GM23338 (cell line): ENCODE measurements at regions not wholly inside any gene's neighbourhood (a gene's known extent, or its start where the extent isn't known, plus 50 kb on each side); places are given as distances from the start of the nearest gene placed in this dataset.

Experiments used
- ATAC-seq: fragments of 200-7000 bp; cut with Tn5 transposase; 3 replicates; pipeline ENCODE4 v1.9.1; 2020
- DNase-seq: peaks from one replicate; pipeline ENCODE4 v3.0.0-alpha.2; 2015; ENCODE audit warnings: low spot score
- H2AFZ ChIP-seq: fragments of 200-600 bp; sonication (generic); 2 replicates; pipeline ENCODE4 v1.8.0; 2016; ENCODE audit warnings: antibody characterized with exemption, mild to moderate bottlenecking, moderate library complexity
- H3F3A ChIP-seq: fragments of 200-600 bp; sonication (generic); replicated peaks from 2 replicates; pipeline ENCODE4 v1.8.0; 2017; ENCODE audit warnings: antibody characterized with exemption, mixed run types, low read depth
- H3K27ac ChIP-seq: fragments of 200-600 bp; sonication (generic); 2 replicates; pipeline ENCODE4 v1.6.1; 2016; ENCODE audit warnings: low read depth
- H3K27me3 ChIP-seq: fragments of 200-600 bp; sonication (generic); 2 replicates; pipeline ENCODE4 v1.8.0; 2016; ENCODE audit warnings: mild to moderate bottlenecking, mixed run types, moderate library complexity; ENCODE audit not compliant: insufficient read depth
- H3K36me3 ChIP-seq: fragments of 200-600 bp; sonication (generic); 2 replicates; pipeline ENCODE4 v1.8.0; 2016; ENCODE audit warnings: mild to moderate bottlenecking; ENCODE audit not compliant: insufficient read depth
- H3K4me1 ChIP-seq: fragments of 200-600 bp; sonication (generic); 2 replicates; pipeline ENCODE4 v1.8.0; 2016; ENCODE audit warnings: mild to moderate bottlenecking, moderate library complexity; ENCODE audit not compliant: insufficient read depth
- H3K4me2 ChIP-seq: fragments of 200-600 bp; sonication (generic); 2 replicates; pipeline ENCODE4 v1.7.1; 2017; ENCODE audit warnings: mixed run types
- H3K4me3 ChIP-seq: fragments of 200-600 bp; sonication (generic); 2 replicates; pipeline ENCODE4 v1.6.1; 2016; ENCODE audit warnings: mixed run types
- H3K79me2 ChIP-seq: fragments of 200-600 bp; sonication (generic); replicated peaks from 2 replicates; pipeline ENCODE4 v1.8.0; 2017; ENCODE audit warnings: mild to moderate bottlenecking; ENCODE audit not compliant: insufficient read depth
- H3K9me2 ChIP-seq: fragments of 200-600 bp; sonication (generic); 2 replicates; pipeline ENCODE4 v1.8.0; 2017; ENCODE audit not compliant: insufficient read depth
- H4K20me1 ChIP-seq: fragments of 200-600 bp; sonication (generic); replicated peaks from 2 replicates; pipeline ENCODE4 v1.8.0; 2017; ENCODE audit warnings: mild to moderate bottlenecking; ENCODE audit not compliant: insufficient read depth
- H3K27ac Mint-ChIP-seq: 2 replicates; pipeline ENCODE4 v1.8.0; 2020; ENCODE audit warnings: inconsistent platforms, mild to moderate bottlenecking, moderate library complexity, mixed read lengths
- H3K27me3 Mint-ChIP-seq: 3 replicates; pipeline ENCODE4 v1.8.0; 2022; ENCODE audit warnings: low read depth, mild to moderate bottlenecking, moderate library complexity, mixed read lengths, inconsistent platforms; ENCODE audit not compliant: insufficient read depth, poor library complexity
- H3K36me3 Mint-ChIP-seq: 3 replicates; pipeline ENCODE4 v1.8.0; 2021; ENCODE audit warnings: low read depth, mild to moderate bottlenecking, inconsistent platforms, moderate library complexity, mixed read lengths
- H3K4me1 Mint-ChIP-seq: 3 replicates; pipeline ENCODE4 v1.8.0; 2020; ENCODE audit warnings: mild to moderate bottlenecking, inconsistent platforms, mixed read lengths
- H3K4me3 Mint-ChIP-seq: 3 replicates; pipeline ENCODE4 v1.8.0; 2021; ENCODE audit warnings: moderate library complexity, mild to moderate bottlenecking, inconsistent platforms, mixed read lengths
- H3K9me3 Mint-ChIP-seq: 3 replicates; pipeline ENCODE4 v1.8.0; 2020; ENCODE audit warnings: moderate library complexity, mild to moderate bottlenecking, inconsistent platforms, mixed read lengths
- CREB1 ChIP-seq: fragments of 250-450 bp; sonication (Bioruptor Pico); IDR thresholded peaks from 2 replicates; pipeline ENCODE4 v1.5.0; 2020; ENCODE audit warnings: low read depth, mild to moderate bottlenecking, moderate library complexity
- EZH2phosphoT487 ChIP-seq: fragments of 200-600 bp; sonication (generic); IDR thresholded peaks from one replicate; pipeline ENCODE4 v1.8.1; 2018; ENCODE audit warnings: antibody characterized with exemption; ENCODE audit not compliant: unreplicated experiment
- JUNB ChIP-seq: IDR thresholded peaks from one replicate; pipeline ENCODE4 v1.6.1; 2016; ENCODE audit warnings: antibody characterized with exemption; ENCODE audit not compliant: unreplicated experiment
- POLR2AphosphoS5 ChIP-seq: IDR thresholded peaks from 2 replicates; pipeline ENCODE4 v1.6.1; 2016; ENCODE audit warnings: antibody characterized with exemption, low read depth
- ZNF331 ChIP-seq: fragments of 250-450 bp; sonication (Bioruptor Pico); IDR thresholded peaks from 2 replicates; pipeline ENCODE4 v1.5.0; 2020; ENCODE audit warnings: low read depth, mild to moderate bottlenecking, moderate library complexity
- TF ChIP-seq, protein P1 (sequence below), 2 experiments: fragments of 200-600 bp in 1 of 2; sonication (generic) in 1 of 2; conservative IDR thresholded peaks; 2 replicates each; pipeline versions ENCODE4 v1.5.1 to v1.6.1; 2016 to 2017; ENCODE audit warnings: antibody characterized with exemption in 2 of 2, low read depth in 2 of 2, mild to moderate bottlenecking in 2 of 2, moderate library complexity in 1 of 2
- TF ChIP-seq, protein P2 (sequence below): IDR thresholded peaks from one replicate; pipeline ENCODE4 v1.6.1; 2018; ENCODE audit warnings: antibody characterized with exemption; ENCODE audit not compliant: unreplicated experiment

DNA sequence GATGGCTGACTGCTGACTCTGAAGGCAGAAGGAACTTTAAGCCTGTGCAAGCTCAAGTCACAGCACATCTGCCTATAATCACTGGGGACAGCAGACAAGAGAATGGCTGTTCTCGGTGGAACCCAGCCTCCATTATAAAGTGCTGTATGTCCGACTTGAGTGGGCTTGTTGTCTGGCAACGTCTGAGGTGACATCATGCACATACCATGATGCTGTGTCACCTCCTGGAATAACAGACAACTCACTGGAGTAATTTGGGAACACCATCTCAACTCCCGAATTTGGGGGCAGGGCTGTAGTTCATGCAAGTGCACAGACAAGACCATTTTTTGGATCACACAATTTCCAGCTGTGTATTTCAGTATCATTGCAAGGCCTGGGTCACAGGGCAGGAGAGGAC is 59.8 kb upstream of the GPM6B start:
- no peaks in the 10 kb centered on the region for H4K20me1 ChIP-seq
- H3K4me1 ChIP-seq: peaks cover 25% of the 10 kb centered on the region
- Mint-ChIP-seq H3K4me3 (no peak overlapping the region), H3K27ac (no peak overlapping the region), H3K9me3 (no peaks in the 10 kb centered on the region), H3K36me3 (peaks cover 11% of the 10 kb centered on the region; the same call in 1 of the 3 replicates), H3K27me3 (no peaks in the 10 kb centered on the region), H3K4me1 (peaks cover 46% of the 10 kb centered on the region)
- H3K79me2 ChIP-seq: peaks cover 46% of the 10 kb centered on the region
- H3K27me3 ChIP-seq: no peaks in the 10 kb centered on the region
- H2AFZ ChIP-seq: no peak overlapping the region
- ATAC-seq (no peak), DNase-seq (no peak)
- no peak overlapping the region for H3K4me3 ChIP-seq
- H3K4me2 ChIP-seq: no peak overlapping the region
- TF ChIP-seq ZNF331 (CRISPR knock-in tag) (no peak), POLR2AphosphoS5 (no peak), EZH2phosphoT487 (no peak), JUNB (no peak)
- TF ChIP-seq, protein P1, sequence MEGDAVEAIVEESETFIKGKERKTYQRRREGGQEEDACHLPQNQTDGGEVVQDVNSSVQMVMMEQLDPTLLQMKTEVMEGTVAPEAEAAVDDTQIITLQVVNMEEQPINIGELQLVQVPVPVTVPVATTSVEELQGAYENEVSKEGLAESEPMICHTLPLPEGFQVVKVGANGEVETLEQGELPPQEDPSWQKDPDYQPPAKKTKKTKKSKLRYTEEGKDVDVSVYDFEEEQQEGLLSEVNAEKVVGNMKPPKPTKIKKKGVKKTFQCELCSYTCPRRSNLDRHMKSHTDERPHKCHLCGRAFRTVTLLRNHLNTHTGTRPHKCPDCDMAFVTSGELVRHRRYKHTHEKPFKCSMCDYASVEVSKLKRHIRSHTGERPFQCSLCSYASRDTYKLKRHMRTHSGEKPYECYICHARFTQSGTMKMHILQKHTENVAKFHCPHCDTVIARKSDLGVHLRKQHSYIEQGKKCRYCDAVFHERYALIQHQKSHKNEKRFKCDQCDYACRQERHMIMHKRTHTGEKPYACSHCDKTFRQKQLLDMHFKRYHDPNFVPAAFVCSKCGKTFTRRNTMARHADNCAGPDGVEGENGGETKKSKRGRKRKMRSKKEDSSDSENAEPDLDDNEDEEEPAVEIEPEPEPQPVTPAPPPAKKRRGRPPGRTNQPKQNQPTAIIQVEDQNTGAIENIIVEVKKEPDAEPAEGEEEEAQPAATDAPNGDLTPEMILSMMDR (conservative IDR thresholded peaks at IDR 0.05; ENCODE audit: low read depth in 2 of 2): no peak
- TF ChIP-seq, protein P2, sequence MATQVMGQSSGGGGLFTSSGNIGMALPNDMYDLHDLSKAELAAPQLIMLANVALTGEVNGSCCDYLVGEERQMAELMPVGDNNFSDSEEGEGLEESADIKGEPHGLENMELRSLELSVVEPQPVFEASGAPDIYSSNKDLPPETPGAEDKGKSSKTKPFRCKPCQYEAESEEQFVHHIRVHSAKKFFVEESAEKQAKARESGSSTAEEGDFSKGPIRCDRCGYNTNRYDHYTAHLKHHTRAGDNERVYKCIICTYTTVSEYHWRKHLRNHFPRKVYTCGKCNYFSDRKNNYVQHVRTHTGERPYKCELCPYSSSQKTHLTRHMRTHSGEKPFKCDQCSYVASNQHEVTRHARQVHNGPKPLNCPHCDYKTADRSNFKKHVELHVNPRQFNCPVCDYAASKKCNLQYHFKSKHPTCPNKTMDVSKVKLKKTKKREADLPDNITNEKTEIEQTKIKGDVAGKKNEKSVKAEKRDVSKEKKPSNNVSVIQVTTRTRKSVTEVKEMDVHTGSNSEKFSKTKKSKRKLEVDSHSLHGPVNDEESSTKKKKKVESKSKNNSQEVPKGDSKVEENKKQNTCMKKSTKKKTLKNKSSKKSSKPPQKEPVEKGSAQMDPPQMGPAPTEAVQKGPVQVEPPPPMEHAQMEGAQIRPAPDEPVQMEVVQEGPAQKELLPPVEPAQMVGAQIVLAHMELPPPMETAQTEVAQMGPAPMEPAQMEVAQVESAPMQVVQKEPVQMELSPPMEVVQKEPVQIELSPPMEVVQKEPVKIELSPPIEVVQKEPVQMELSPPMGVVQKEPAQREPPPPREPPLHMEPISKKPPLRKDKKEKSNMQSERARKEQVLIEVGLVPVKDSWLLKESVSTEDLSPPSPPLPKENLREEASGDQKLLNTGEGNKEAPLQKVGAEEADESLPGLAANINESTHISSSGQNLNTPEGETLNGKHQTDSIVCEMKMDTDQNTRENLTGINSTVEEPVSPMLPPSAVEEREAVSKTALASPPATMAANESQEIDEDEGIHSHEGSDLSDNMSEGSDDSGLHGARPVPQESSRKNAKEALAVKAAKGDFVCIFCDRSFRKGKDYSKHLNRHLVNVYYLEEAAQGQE: no peak
- H3F3A ChIP-seq: no peaks in the 10 kb centered on the region
- no peaks in the 10 kb centered on the region for H3K36me3 ChIP-seq
- no peaks in the 10 kb centered on the region for H3K9me2 ChIP-seq
- H3K27ac ChIP-seq: no peak overlapping the region

DNA sequence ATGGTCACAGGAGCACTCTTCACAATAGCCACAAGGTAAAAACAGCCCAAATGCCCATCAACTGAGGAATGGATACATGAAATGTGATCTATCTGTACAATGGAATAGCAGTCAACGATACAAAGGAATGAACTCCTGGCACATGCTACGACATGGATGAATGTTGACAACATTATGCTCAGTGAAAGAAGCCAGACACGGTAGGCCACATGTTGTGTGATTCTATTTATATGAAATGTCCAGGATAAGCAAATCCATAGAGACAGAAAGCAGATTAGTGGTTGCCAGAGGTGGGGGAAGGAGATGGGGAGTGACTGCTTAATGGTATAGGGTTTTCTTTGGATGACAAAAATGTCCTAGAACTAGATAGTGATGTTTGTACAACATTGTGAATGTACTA is 58.7 kb upstream of the GPM6B start:
- Mint-ChIP-seq H3K27ac (no peak overlapping the region), H3K4me1 (peaks cover 44% of the 10 kb centered on the region), H3K27me3 (no peaks in the 10 kb centered on the region), H3K36me3 (peaks cover 11% of the 10 kb centered on the region; the same call in 1 of the 3 replicates), H3K4me3 (no peak overlapping the region), H3K9me3 (no peaks in the 10 kb centered on the region)
- ATAC-seq: no peak
- no peak overlapping the region for H3K4me3 ChIP-seq
- H3K4me1 ChIP-seq: peaks cover 25% of the 10 kb centered on the region
- H3K79me2 ChIP-seq: peaks cover 46% of the 10 kb centered on the region
- H4K20me1 ChIP-seq: no peaks in the 10 kb centered on the region
- no peak overlapping the region for H3K4me2 ChIP-seq
- TF ChIP-seq ZNF331 (CRISPR knock-in tag) (no peak), CREB1 (CRISPR knock-in tag) (no peak)
- TF ChIP-seq, protein P1 (conservative IDR thresholded peaks at IDR 0.05; ENCODE audit: low read depth in 2 of 2): no peak
- no peak for DNase-seq
- no peaks in the 10 kb centered on the region for H3K9me2 ChIP-seq
- H2AFZ ChIP-seq: no peak overlapping the region
- H3K27me3 ChIP-seq: no peaks in the 10 kb centered on the region
- H3K36me3 ChIP-seq: no peaks in the 10 kb centered on the region
- no peak overlapping the region for H3K27ac ChIP-seq
- H3F3A ChIP-seq: no peaks in the 10 kb centered on the region
